K562 (cell line): ENCODE measurements at regions not wholly inside any gene's neighbourhood (a gene's known extent, or its start where the extent isn't known, plus 50 kb on each side); places are given as distances from the start of the nearest gene placed in this dataset.
"Not testable (repeated sequence)": the region's sequence is repeated elsewhere in the genome, so short reads cannot be mapped to it uniquely, and the experiment has no call there.

Source experiments
- ATAC-seq: fragments of 200-7000 bp; cut with Tn5 transposase; 3 replicates; pipeline ENCODE4 v1.9.1; 2020; ENCODE audit warnings: moderate library complexity
- BruUV-seq: library from RNA; stranded (reverse); fragments of 400-500 nt; replicated peaks from 2 replicates; lab custom pipeline; 2021; lab: Mats Ljungman, UMichigan
- CTCF ChIA-PET: fragments of 300-600 bp; formaldehyde crosslinking; extraction: SDS; loops from one replicate; lab custom pipeline; 2021; ENCODE audit warnings: low intra/inter-chr PET ratio; lab: Yijun Ruan, JAX
- POLR2A ChIA-PET: fragments of 300-600, 350-650 bp; sonication (Branson Sonifier 250); formaldehyde crosslinking; extraction: SDS; loops from one replicate; lab custom pipeline; 2021; ENCODE audit warnings: antibody characterized with exemption, inconsistent platforms; lab: Yijun Ruan, JAX
- DNase-seq, 4 experiments: peaks; one replicate each; pipeline versions ENCODE4 v3.0.0 to v3.0.0-alpha.2; 2011 to 2018; ENCODE audit warnings: low spot score in 3 of 4, mixed read lengths in 3 of 4; ENCODE audit errors: extremely low read depth in 1 of 4
- FAIRE-seq: peaks from 2 replicates; lab custom pipeline; 2011; peaks lifted over from hg19 to GRCh38; lab: Jason Lieb, UNC
- H2AFZ ChIP-seq: 2 replicates; pipeline ENCODE4 v1.6.0; 2011; ENCODE audit warnings: low read depth, low read length, control low read depth, inconsistent platforms
- H3K27ac ChIP-seq: fragments of 200-600 bp; 3 replicates; pipeline ENCODE4 v1.8.0; 2011; ENCODE audit warnings: low read depth, mild to moderate bottlenecking, control low read depth, inconsistent platforms, low read length, moderate library complexity, mixed read lengths; ENCODE audit errors: extremely low read depth
- H3K27me3 ChIP-seq, 2 experiments: fragments of 300-600 bp in 1 of 2; 2 replicates in 1 of 2; 3 replicates in 1 of 2; pipeline versions ENCODE4 v1.6.0 to v1.8.0; 2011; ENCODE audit warnings: inconsistent platforms in 2 of 2, low read length in 2 of 2, mild to moderate bottlenecking in 1 of 2, mixed read lengths in 1 of 2, moderate library complexity in 1 of 2; ENCODE audit not compliant: control insufficient read depth in 2 of 2, insufficient read depth in 2 of 2
- H3K36me3 ChIP-seq: fragments of 300-600 bp; 3 replicates; pipeline ENCODE4 v1.8.0; 2011; ENCODE audit warnings: mild to moderate bottlenecking, low read length, inconsistent platforms; ENCODE audit not compliant: control insufficient read depth, insufficient read depth
- H3K4me1 ChIP-seq, 2 experiments: fragments of 200-600 bp in 1 of 2; replicated peaks in 1 of 2; 2 replicates in 1 of 2; 3 replicates in 1 of 2; pipeline versions ENCODE4 v1.5.1 to v1.8.0; 2011; ENCODE audit warnings: inconsistent platforms in 2 of 2, low read length in 2 of 2, mild to moderate bottlenecking in 1 of 2, mixed read lengths in 1 of 2, moderate library complexity in 1 of 2; ENCODE audit not compliant: control insufficient read depth in 2 of 2, insufficient read depth in 2 of 2
- H3K4me2 ChIP-seq: 2 replicates; pipeline ENCODE4 v1.6.1; 2011; ENCODE audit warnings: low read length, control low read depth, inconsistent platforms, mixed read lengths; ENCODE audit not compliant: insufficient read depth
- H3K4me3 ChIP-seq: fragments of 200-600 bp; sonication (generic), shearing (Covaris generic); 2 replicates; pipeline ENCODE4 v1.5.1; 2016; ENCODE audit warnings: control low read depth, inconsistent platforms
- H3K79me2 ChIP-seq: fragments of 200-600 bp; 3 replicates; pipeline ENCODE4 v1.8.0; 2011; ENCODE audit warnings: low read length, inconsistent platforms; ENCODE audit not compliant: control insufficient read depth, insufficient read depth
- H3K9ac ChIP-seq, 2 experiments: 2 replicates each; pipeline versions ENCODE4 v1.6.0 to v1.6.1; 2011; ENCODE audit warnings: low read depth in 2 of 2, low read length in 2 of 2, control low read depth in 1 of 2, inconsistent platforms in 1 of 2, mild to moderate bottlenecking in 1 of 2, mixed read lengths in 1 of 2; ENCODE audit not compliant: insufficient read depth in 1 of 2
- H3K9me1 ChIP-seq: one replicate; pipeline ENCODE4 v1.6.0; 2011; ENCODE audit warnings: inconsistent platforms, mild to moderate bottlenecking, low read length, moderate library complexity; ENCODE audit not compliant: control insufficient read depth, insufficient read depth
- H3K9me3 ChIP-seq: replicated peaks from 2 replicates; pipeline ENCODE4 v1.5.1; 2011; ENCODE audit warnings: low read depth, low read length, inconsistent platforms; ENCODE audit not compliant: control insufficient read depth, insufficient read depth
- H4K20me1 ChIP-seq: replicated peaks from 2 replicates; pipeline ENCODE4 v1.6.1; 2011; ENCODE audit warnings: low read length, inconsistent platforms, mixed read lengths; ENCODE audit not compliant: control insufficient read depth, insufficient read depth
- WGBS: fragments of 100-300 bp; shearing (Covaris generic); methylation state at CpG from one replicate; pipeline ENCODE4 v1.1.6; 2016; ENCODE audit warnings: low coverage, mixed read lengths; ENCODE audit not compliant: insufficient coverage; ENCODE audit errors: missing lambda C conversion rate; 5-methylcytosine and 5-hydroxymethylcytosine counted together
- in situ Hi-C: fragments of 300-500 bp; cut with MboI; formaldehyde crosslinking; loops from 4 replicates; pipeline ENCODE4 v1.15.0; 2018; ENCODE audit warnings: inconsistent platforms, mixed read lengths
- intact Hi-C: fragments of 100-400 bp; cut with micrococcal nuclease; formaldehyde crosslinking; loops from 2 replicates; pipeline ENCODE4 v1.14.2; 2022

- H3K9ac ChIP-seq, H3K9me3 ChIP-seq, ATAC-seq, H3K79me2 ChIP-seq, CTCF ChIA-PET, intact Hi-C loops, H3K36me3 ChIP-seq, H3K27me3 ChIP-seq, H3K27ac ChIP-seq, H4K20me1 ChIP-seq, H3K4me3 ChIP-seq, H3K4me2 ChIP-seq, FAIRE-seq, POLR2A ChIA-PET, H3K4me1 ChIP-seq, H3K9me1 ChIP-seq, DNase-seq, BruUV-seq, H2AFZ ChIP-seq: not testable (repeated sequence)
- 0% methylated on average over 3 of the region's 5 CpGs for WGBS
- in situ Hi-C loops = loop anchor here (10.0 kb wide), 1 partner anchor 1113 kb away; no protein-coding TSS in a partner anchor
Observed at GRCh38 chr18:14638008-14638407, 94.6 kb upstream of the POTEC start.

- H3K79me2 ChIP-seq, in situ Hi-C loops, ATAC-seq, H3K4me2 ChIP-seq, CTCF ChIA-PET, H3K27ac ChIP-seq, POLR2A ChIA-PET, DNase-seq, H2AFZ ChIP-seq, H3K9ac ChIP-seq, H3K4me3 ChIP-seq, intact Hi-C loops, H3K4me1 ChIP-seq, H4K20me1 ChIP-seq, H3K9me3 ChIP-seq, H3K36me3 ChIP-seq, FAIRE-seq, BruUV-seq, H3K9me1 ChIP-seq, H3K27me3 ChIP-seq: not testable (repeated sequence)
- 20% methylated on average over 2 of the region's 13 CpGs for WGBS
Observed at GRCh38 chr18:14641121-14641520, 97.7 kb upstream of the POTEC start.

GRCh38 chr18:14643715-14644290 is 100.4 kb upstream of the POTEC start:
- H3K79me2 ChIP-seq, FAIRE-seq, DNase-seq, in situ Hi-C loops, H3K4me1 ChIP-seq, H3K4me3 ChIP-seq, H2AFZ ChIP-seq, H3K9me1 ChIP-seq, BruUV-seq, H3K36me3 ChIP-seq, POLR2A ChIA-PET, H3K27ac ChIP-seq, intact Hi-C loops, H3K4me2 ChIP-seq, CTCF ChIA-PET, H3K27me3 ChIP-seq, ATAC-seq, H3K9me3 ChIP-seq, H4K20me1 ChIP-seq, H3K9ac ChIP-seq: not testable (repeated sequence)
- WGBS = 1% methylated on average over 8 of the region's 8 CpGs

GRCh38 chr18:14693051-14693450 is 54.9 kb upstream of the ANKRD30B start:
- in situ Hi-C loops = not testable (repeated sequence)

More at GRCh38 chr18:14693051-14693450, 54.9 kb upstream of the ANKRD30B start:
- H3K27ac ChIP-seq, H3K79me2 ChIP-seq, H3K9me3 ChIP-seq, H3K9me1 ChIP-seq, H3K36me3 ChIP-seq, intact Hi-C loops, DNase-seq, H2AFZ ChIP-seq, ATAC-seq, H3K4me1 ChIP-seq, BruUV-seq, POLR2A ChIA-PET, H3K4me2 ChIP-seq, CTCF ChIA-PET, H3K9ac ChIP-seq, H3K27me3 ChIP-seq, H4K20me1 ChIP-seq, H3K4me3 ChIP-seq, FAIRE-seq: not testable (repeated sequence)
- 0% methylated on average over 1 of the region's 2 CpGs for WGBS
